Psoas muscle (tissue), 7 donors: ENCODE measurements at regions not wholly inside any gene's neighbourhood (a gene's known extent, or its start where the extent isn't known, plus 50 kb on each side); places are given as distances from the start of the nearest gene placed in this dataset.

ENCODE experiments used
- ATAC-seq, 4 donors: fragments of 200-7000 bp; cut with Tn5 transposase; one replicate each; pipeline ENCODE4 v1.9.1; 2020; ENCODE audit warnings: moderate library complexity in 3 of 4, mild to moderate bottlenecking in 2 of 4
- DNase-seq, 2 donors: peaks; one replicate each; pipeline ENCODE4 v3.0.0-alpha.2; 2020
- H3K27ac ChIP-seq: fragments of 200-600 bp; one replicate; pipeline ENCODE4 v1.8.0; 2022
- H3K27me3 ChIP-seq, 3 donors: fragments of 200-600 bp in 1 of 3; one replicate each; pipeline versions ENCODE4 v1.6.1 to v1.8.0; 2013 to 2022; ENCODE audit warnings: low read length in 2 of 3, mild to moderate bottlenecking in 2 of 3, moderate library complexity in 1 of 3; ENCODE audit not compliant: insufficient read depth in 3 of 3
- H3K36me3 ChIP-seq, 2 donors: fragments of 200-600 bp in 1 of 2; one replicate each; pipeline versions ENCODE4 v1.6.1 to v1.8.0; 2013 to 2022; ENCODE audit warnings: low read depth in 1 of 2, mild to moderate bottlenecking in 1 of 2, moderate library complexity in 1 of 2; ENCODE audit not compliant: insufficient read depth in 1 of 2
- H3K4me1 ChIP-seq: fragments of 200-600 bp; one replicate; pipeline ENCODE4 v1.8.0; 2022
- H3K4me3 ChIP-seq: fragments of 200-600 bp; one replicate; pipeline ENCODE4 v1.8.0; 2022; ENCODE audit warnings: mild to moderate bottlenecking
- H3K9me3 ChIP-seq: fragments of 200-600 bp; one replicate; pipeline ENCODE4 v1.8.0; 2022
- WGBS, 3 donors: extraction: QIAGEN DNeasy Blood & Tissue Kit; methylation state at CpG; one replicate each; pipeline versions ENCODE4 v1.1.6 to v1.1.7; 2013; 5-methylcytosine and 5-hydroxymethylcytosine counted together
- intact Hi-C, 2 donors: fragments of 100-400 bp; cut with DNase I; formaldehyde crosslinking; loops; one replicate each; pipeline versions ENCODE4 v1.11.0 to v1.14.2; 2022
- TF ChIP-seq, protein P1 (sequence below): fragments of 200-600 bp; IDR thresholded peaks from one replicate; pipeline ENCODE4 v1.8.0; 2022; ENCODE audit warnings: antibody characterized with exemption
- donor health status: healthy with polysubstance abuse.
- donor health status: DM: no; HTN: no; CAD: no; lungs with moderate emphysema.
- donor health status: Bipolar disorder and iron deficiency.
- donor health status: healthy.
- donor health status: DM: yes; HTN: yes; CAD: no.
- donor health status: DM: no; HTN: no; CAD: no.
- donor health status: DM: yes; HTN: yes; CAD: no.

DNA sequence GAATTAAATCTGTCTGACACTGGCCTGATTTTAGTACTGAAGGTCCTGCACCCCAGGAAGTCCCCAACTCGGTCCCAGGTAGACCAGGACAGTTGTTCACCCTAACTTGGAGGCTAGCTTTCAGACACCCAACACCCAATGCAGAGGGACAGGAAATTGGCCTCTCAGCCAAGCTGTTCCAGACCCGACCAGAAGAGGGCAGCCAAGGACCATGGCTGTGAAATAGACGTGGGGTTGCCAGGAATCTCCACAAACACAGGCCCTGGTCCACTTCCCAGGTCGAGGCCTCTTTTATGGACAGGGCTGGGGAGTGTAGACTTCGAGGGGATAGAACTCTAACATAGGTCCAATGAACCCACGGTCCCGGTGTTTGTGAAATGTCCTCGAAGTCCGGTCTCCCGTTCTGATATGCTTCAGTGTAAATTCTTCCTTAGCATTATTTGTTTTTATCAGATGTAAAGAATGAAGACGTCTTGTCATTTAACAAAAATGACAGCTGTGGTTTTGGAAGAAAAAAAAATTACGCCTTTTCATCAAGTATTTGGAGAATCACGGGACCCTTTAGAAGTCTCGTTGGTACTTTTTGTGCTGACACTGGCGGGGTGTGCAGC, 260.3 kb upstream of the ADAMTS16 start:
- Histone ChIP-seq H3K4me1 (no peaks in the 10 kb centered on the region), H3K27ac (no peak overlapping the region), H3K27me3 (no peaks in the 10 kb centered on the region), H3K36me3 (no peaks in the 10 kb centered on the region), H3K4me3 (no peak overlapping the region), H3K9me3 (no peaks in the 10 kb centered on the region)
- DNase-seq = peak; percentile 70 to 81
- peak; percentile 88 to 93 (median 90) for ATAC-seq
- intact Hi-C loops = loop anchor here (2.0 to 10.0 kb wide), 5 partner anchors 63 to 1693 kb away; partner anchors contain the start of gene ADAMTS16 (in 1 of the 2)
- TF ChIP-seq, protein P1, sequence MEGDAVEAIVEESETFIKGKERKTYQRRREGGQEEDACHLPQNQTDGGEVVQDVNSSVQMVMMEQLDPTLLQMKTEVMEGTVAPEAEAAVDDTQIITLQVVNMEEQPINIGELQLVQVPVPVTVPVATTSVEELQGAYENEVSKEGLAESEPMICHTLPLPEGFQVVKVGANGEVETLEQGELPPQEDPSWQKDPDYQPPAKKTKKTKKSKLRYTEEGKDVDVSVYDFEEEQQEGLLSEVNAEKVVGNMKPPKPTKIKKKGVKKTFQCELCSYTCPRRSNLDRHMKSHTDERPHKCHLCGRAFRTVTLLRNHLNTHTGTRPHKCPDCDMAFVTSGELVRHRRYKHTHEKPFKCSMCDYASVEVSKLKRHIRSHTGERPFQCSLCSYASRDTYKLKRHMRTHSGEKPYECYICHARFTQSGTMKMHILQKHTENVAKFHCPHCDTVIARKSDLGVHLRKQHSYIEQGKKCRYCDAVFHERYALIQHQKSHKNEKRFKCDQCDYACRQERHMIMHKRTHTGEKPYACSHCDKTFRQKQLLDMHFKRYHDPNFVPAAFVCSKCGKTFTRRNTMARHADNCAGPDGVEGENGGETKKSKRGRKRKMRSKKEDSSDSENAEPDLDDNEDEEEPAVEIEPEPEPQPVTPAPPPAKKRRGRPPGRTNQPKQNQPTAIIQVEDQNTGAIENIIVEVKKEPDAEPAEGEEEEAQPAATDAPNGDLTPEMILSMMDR = peak; percentile 92
- WGBS, 3 donors = 27 to 36% (median 27%) methylated on average over 15 of the region's 15 CpGs

DNA sequence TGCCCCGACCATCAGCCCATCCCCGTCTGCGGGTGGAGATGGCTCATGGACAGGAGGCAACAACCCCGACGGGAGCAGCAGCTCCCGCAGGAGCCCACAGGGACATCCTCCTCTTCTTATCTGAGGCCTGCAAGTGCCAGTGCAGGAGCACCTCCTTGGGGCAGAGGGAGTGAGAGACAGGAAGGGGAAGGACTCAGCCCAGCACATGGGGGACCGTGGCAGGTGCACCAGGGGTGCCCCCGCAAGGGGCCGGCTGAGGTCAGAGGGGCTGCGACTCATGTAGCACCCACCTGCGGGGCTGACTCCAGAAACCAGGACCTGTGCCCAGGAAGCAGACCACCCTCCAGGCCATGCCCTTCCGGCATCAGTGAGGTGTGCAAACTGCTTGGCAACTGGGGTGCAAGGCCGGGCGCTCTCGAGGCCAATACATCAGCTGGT, 259.8 kb upstream of the ADAMTS16 start:
- DNase-seq = no peak
- no peaks in the 10 kb centered on the region for H3K9me3 ChIP-seq
- H3K36me3 ChIP-seq = no peaks in the 10 kb centered on the region
- intact Hi-C loops = loop anchor here in 1 of 2 donors (5.0 kb wide), 2 partner anchors 62 to 1692 kb away; no protein-coding TSS in a partner anchor
- no peak for ATAC-seq
- H3K27ac ChIP-seq = no peak overlapping the region
- no peak overlapping the region for H3K4me3 ChIP-seq
- no peaks in the 10 kb centered on the region for H3K27me3 ChIP-seq
- TF ChIP-seq, protein P1 = no peak
- 56 to 68% (median 59%) methylated on average over 15 of the region's 15 CpGs for WGBS, 3 donors
- H3K4me1 ChIP-seq = no peaks in the 10 kb centered on the region

DNA sequence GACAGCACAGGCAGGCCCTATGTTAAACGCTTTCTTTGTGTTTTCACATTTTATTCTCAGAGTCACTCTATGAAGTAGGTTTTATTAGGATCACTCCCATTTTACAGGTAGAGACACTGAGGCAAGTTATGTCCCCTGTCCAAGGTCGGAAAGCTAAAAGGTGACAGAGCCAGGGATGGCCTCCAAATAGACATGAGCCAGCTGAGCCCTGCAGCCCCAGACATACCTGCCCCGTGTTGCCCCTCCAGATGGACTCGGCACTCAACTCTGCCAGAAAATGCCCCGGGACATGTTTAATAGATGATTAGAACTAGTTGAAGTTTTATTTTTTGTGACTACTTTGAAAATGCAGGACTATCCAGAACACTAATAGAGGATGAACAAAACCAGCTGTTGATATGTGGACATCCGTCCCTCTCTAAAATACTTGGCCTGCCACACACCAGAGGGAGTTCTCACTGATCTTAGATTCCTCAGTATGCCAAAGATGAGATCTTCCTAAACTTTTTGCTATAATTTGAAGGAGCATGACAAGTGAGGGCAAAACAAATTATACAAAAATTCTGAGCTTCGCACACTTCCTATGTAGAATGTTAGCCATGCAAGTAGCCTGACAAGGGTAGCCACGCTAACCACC, 258.6 kb upstream of the ADAMTS16 start:
- no peaks in the 10 kb centered on the region for H3K4me1 ChIP-seq
- no peaks in the 10 kb centered on the region for H3K36me3 ChIP-seq
- H3K27ac ChIP-seq = no peak overlapping the region
- no peak for ATAC-seq
- TF ChIP-seq, protein P1 = no peak
- H3K9me3 ChIP-seq = no peaks in the 10 kb centered on the region
- DNase-seq = no peak
- 60 to 61% (median 60%) methylated on average over 8 of the region's 8 CpGs for WGBS, 3 donors
- H3K4me3 ChIP-seq = no peak overlapping the region
- H3K27me3 ChIP-seq = no peaks in the 10 kb centered on the region
- intact Hi-C loops = loop anchor here in 1 of 2 donors (5.0 kb wide), 2 partner anchors 61 to 1691 kb away; no protein-coding TSS in a partner anchor

DNA sequence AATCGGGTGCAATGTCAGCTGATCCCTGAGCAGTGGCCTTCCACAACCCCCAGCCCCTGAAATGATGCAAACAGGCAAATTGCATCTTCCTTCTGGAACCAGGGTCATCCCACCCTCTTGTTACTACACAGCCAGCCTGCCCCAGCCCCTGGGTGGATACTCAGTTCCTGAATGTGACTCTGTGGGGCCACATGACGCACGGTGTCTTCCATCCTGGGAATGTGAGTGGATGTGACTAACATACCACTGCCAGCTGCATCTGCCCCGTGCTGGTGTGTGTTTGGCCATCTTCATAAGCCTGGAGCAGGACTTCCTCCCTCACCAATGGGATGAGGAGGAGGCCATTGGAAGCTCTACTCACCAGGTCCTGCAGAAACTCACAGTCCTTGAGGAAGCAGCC, 257.9 kb upstream of the ADAMTS16 start:
- no peaks in the 10 kb centered on the region for H3K27me3 ChIP-seq
- whole genome bisulfite sequencing, 3 donors = 50 to 64% (median 52%) methylated on average over 4 of the region's 4 CpGs
- intact Hi-C loops = loop anchor here in 1 of 2 donors (5.0 kb wide), 2 partner anchors 60 to 1690 kb away; no protein-coding TSS in a partner anchor
- H3K4me3 ChIP-seq = no peak overlapping the region
- H3K4me1 ChIP-seq = no peaks in the 10 kb centered on the region
- no peak overlapping the region for H3K27ac ChIP-seq
- ATAC-seq (no peak), DNase-seq (no peak)
- TF ChIP-seq, protein P1 = no peak
- H3K9me3 ChIP-seq = no peaks in the 10 kb centered on the region
- no peaks in the 10 kb centered on the region for H3K36me3 ChIP-seq
